Right atrium auricular region (tissue), 2 donors: ENCODE measurements at regions not wholly inside any gene's neighbourhood (a gene's known extent, or its start where the extent isn't known, plus 50 kb on each side); places are given as distances from the start of the nearest gene placed in this dataset.

Experiments used
- DNase-seq: peaks from one replicate; pipeline ENCODE4 v3.0.0-alpha.2; 2019; ENCODE audit warnings: low spot score
- H3K27ac ChIP-seq, 2 donors: fragments of 200-600 bp; sonication (generic); 1 replicate in 1 of 2; 2 replicates in 1 of 2; pipeline ENCODE4 v1.5.1; 2016 to 2019
- H3K27me3 ChIP-seq, 2 donors: fragments of 200-600 bp; sonication (generic); one replicate each; pipeline versions ENCODE4 v1.5.1 to v1.6.0; 2017 to 2019
- H3K36me3 ChIP-seq: fragments of 200-600 bp; sonication (generic); one replicate; pipeline ENCODE4 v1.5.1; 2016
- H3K4me1 ChIP-seq, 2 donors: fragments of 200-600 bp; sonication (generic); one replicate each; pipeline versions ENCODE4 v1.5.1 to v1.6.0; 2017 to 2019
- H3K4me3 ChIP-seq, 2 donors: fragments of 200-600 bp; sonication (generic); 1 replicate in 1 of 2; 2 replicates in 1 of 2; pipeline ENCODE4 v1.5.1; 2017 to 2019; ENCODE audit warnings: mild to moderate bottlenecking in 1 of 2, moderate library complexity in 1 of 2
- H3K9me3 ChIP-seq, 2 donors: fragments of 200-600 bp; sonication (generic); one replicate each; pipeline ENCODE4 v1.5.1; 2019
- CTCF ChIP-seq, 2 donors: fragments of 200-600 bp; sonication (generic); IDR thresholded peaks; one replicate each; pipeline ENCODE4 v1.5.1; 2019; ENCODE audit warnings: antibody characterized with exemption in 2 of 2

- no peaks in the 10 kb centered on the region for H3K4me1 ChIP-seq
- no peak for TF ChIP-seq CTCF (IDR thresholded peaks at IDR 0.05)
- no peak overlapping the region for H3K27ac ChIP-seq
- H3K36me3 ChIP-seq, result no peaks in the 10 kb centered on the region
- no peak overlapping the region for H3K4me3 ChIP-seq
- no peaks in the 10 kb centered on the region for H3K27me3 ChIP-seq
- H3K9me3 ChIP-seq, result no peaks in the 10 kb centered on the region
- DNase-seq, result no peak
Measured at GRCh38 chr20:20959031-20959755, 147.0 kb downstream of the LINC00237 start.

GRCh38 chr20:20956513-20956931 lies 149.6 kb downstream of the LINC00237 start:
- no peaks in the 10 kb centered on the region for H3K27me3 ChIP-seq

GRCh38 chr20:20955892-20956291 lies 150.3 kb downstream of the LINC00237 start:
- TF ChIP-seq CTCF (IDR thresholded peaks at IDR 0.05), result no peak
- Histone ChIP-seq H3K4me3 (no peak overlapping the region), H3K4me1 (no peaks in the 10 kb centered on the region), H3K27ac (no peak overlapping the region), H3K9me3 (no peaks in the 10 kb centered on the region), H3K27me3 (no peaks in the 10 kb centered on the region), H3K36me3 (no peaks in the 10 kb centered on the region)
- no peak for DNase-seq

More at GRCh38 chr20:20956513-20956931, 149.6 kb downstream of the LINC00237 start:
- no peaks in the 10 kb centered on the region for H3K9me3 ChIP-seq
- no peak overlapping the region for H3K27ac ChIP-seq
- DNase-seq, result no peak
- H3K4me3 ChIP-seq, result no peak overlapping the region
- no peaks in the 10 kb centered on the region for H3K36me3 ChIP-seq
- TF ChIP-seq CTCF (IDR thresholded peaks at IDR 0.05), result no peak
- no peaks in the 10 kb centered on the region for H3K4me1 ChIP-seq

- Histone ChIP-seq H3K36me3 (no peaks in the 10 kb centered on the region), H3K9me3 (no peaks in the 10 kb centered on the region), H3K4me1 (no peaks in the 10 kb centered on the region), H3K27me3 (no peaks in the 10 kb centered on the region), H3K4me3 (no peak overlapping the region), H3K27ac (no peak overlapping the region)
- no peak for DNase-seq
- no peak for TF ChIP-seq CTCF (IDR thresholded peaks at IDR 0.05)
Measured at GRCh38 chr20:20953738-20954618, 152.2 kb downstream of the LINC00237 start.

GRCh38 chr20:20950620-20951019 lies 155.5 kb downstream of the LINC00237 start:
- peaks cover 0 to 7% of the 10 kb centered on the region in 2 donors for H3K9me3 ChIP-seq
- no peak overlapping the region for H3K4me3 ChIP-seq
- TF ChIP-seq CTCF (IDR thresholded peaks at IDR 0.05), result no peak
- no peak for DNase-seq
- H3K27ac ChIP-seq, result no peak overlapping the region
- no peaks in the 10 kb centered on the region for H3K4me1 ChIP-seq
- no peaks in the 10 kb centered on the region for H3K36me3 ChIP-seq
- H3K27me3 ChIP-seq, result no peaks in the 10 kb centered on the region
